HepG2 (cell line): ENCODE measurements at regions not wholly inside any gene's neighbourhood (a gene's known extent, or its start where the extent isn't known, plus 50 kb on each side); places are given as distances from the start of the nearest gene placed in this dataset.

ENCODE experiments used
- GATA4 ChIP-seq: sonication (generic); IDR thresholded peaks from 2 replicates; pipeline ENCODE4 v1.6.1; 2016; ENCODE audit warnings: antibody characterized with exemption, low read depth, borderline replicate concordance
- ZBTB8A ChIP-seq: sonication (generic); formaldehyde crosslinking; IDR thresholded peaks from 2 replicates; pipeline ENCODE4 v1.4.0; 2020; ENCODE audit warnings: mild to moderate bottlenecking, low read depth, missing genetic modification reagents, borderline replicate concordance
- ZNF768 ChIP-seq: sonication (generic); formaldehyde crosslinking; IDR thresholded peaks from 2 replicates; pipeline ENCODE4 v1.4.0; 2020; ENCODE audit warnings: missing genetic modification reagents
- ZSCAN5A ChIP-seq: sonication (generic); formaldehyde crosslinking; IDR thresholded peaks from 2 replicates; pipeline ENCODE4 v1.8.0; 2022; ENCODE audit warnings: mild to moderate bottlenecking, missing genetic modification reagents, borderline replicate concordance
- TF ChIP-seq, protein P1 (sequence below): sonication (generic); formaldehyde crosslinking; IDR thresholded peaks from 2 replicates; pipeline ENCODE4 v1.4.0; 2020; ENCODE audit warnings: mild to moderate bottlenecking, missing genetic modification reagents
- TF ChIP-seq, protein P2 (sequence below): sonication (generic); formaldehyde crosslinking; IDR thresholded peaks from 2 replicates; pipeline ENCODE4 v1.9.0; 2021; ENCODE audit warnings: missing genetic modification reagents, borderline replicate concordance

- TF ChIP-seq ZSCAN5A (no peak), ZNF768 (CRISPR knock-in tag) (no peak), GATA4 (no peak), ZBTB8A (CRISPR knock-in tag) (no peak)
- TF ChIP-seq, protein P1, sequence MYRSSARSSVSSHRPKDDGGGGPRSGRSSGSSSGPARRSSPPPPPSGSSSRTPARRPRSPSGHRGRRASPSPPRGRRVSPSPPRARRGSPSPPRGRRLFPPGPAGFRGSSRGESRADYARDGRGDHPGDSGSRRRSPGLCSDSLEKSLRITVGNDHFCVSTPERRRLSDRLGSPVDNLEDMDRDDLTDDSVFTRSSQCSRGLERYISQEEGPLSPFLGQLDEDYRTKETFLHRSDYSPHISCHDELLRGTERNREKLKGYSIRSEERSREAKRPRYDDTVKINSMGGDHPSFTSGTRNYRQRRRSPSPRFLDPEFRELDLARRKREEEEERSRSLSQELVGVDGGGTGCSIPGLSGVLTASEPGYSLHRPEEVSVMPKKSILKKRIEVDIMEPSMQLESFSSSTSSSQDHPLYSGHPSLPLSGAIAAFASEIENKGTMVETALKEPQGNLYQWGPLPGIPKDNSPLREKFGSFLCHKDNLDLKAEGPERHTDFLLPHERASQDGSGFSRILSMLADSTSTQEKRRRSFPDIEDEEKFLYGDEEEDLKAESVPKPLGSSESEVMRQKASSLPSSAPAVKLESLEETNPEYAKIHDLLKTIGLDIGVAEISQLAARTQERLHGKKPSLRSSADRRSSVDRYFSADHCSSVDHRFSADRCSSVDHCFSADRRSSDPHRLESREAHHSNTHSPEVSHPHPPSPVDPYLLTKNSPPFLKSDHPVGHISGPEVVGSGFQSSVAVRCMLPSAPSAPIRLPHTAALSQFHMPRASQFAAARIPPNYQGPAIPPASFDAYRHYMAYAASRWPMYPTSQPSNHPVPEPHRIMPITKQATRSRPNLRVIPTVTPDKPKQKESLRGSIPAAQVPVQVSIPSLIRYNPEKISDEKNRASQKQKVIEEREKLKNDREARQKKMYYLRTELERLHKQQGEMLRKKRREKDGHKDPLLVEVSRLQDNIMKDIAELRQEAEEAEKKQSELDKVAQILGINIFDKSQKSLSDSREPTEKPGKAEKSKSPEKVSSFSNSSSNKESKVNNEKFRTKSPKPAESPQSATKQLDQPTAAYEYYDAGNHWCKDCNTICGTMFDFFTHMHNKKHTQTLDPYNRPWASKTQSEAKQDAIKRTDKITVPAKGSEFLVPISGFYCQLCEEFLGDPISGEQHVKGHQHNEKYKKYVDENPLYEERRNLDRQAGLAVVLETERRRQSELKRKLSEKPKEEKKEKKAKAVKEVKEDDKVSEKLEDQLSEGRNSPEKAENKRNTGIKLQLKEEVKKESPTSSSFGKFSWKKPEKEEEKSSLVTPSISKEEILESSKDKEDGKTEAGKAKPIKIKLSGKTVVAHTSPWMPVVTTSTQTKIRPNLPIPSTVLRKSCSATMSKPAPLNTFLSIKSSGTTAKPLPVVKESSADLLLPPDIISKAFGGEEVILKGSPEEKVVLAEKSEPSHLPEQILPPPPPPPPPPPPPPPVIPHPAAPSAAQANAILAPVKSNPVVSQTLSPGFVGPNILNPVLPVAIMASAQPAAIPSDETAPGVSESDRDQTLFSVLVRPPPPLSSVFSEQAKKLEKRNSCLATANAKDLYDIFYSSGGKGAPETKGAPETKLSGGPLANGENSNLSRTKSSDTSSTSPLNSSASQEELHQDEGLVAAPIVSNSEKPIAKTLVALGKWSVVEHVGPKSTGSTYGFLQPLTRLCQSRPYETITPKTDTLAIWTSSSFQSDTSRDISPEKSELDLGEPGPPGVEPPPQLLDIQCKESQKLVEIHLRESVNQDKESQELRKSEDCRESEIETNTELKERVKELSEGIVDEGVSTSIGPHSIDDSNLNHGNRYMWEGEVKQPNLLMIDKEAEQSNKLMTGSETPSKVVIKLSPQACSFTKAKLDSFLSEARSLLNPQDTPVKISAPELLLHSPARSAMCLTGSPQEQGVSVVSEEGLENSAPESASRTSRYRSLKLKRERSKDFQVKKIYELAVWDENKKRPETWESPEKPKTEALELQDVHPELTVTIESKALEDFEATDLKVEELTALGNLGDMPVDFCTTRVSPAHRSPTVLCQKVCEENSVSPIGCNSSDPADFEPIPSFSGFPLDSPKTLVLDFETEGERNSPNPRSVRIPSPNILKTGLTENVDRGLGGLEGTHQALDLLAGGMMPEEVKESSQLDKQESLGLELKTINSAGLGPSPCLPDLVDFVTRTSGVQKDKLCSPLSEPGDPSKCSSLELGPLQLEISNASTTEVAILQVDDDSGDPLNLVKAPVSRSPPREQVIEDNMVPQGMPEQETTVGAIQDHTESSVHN (CRISPR knock-in tag), result no peak
- TF ChIP-seq, protein P2, sequence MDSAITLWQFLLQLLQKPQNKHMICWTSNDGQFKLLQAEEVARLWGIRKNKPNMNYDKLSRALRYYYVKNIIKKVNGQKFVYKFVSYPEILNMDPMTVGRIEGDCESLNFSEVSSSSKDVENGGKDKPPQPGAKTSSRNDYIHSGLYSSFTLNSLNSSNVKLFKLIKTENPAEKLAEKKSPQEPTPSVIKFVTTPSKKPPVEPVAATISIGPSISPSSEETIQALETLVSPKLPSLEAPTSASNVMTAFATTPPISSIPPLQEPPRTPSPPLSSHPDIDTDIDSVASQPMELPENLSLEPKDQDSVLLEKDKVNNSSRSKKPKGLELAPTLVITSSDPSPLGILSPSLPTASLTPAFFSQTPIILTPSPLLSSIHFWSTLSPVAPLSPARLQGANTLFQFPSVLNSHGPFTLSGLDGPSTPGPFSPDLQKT (CRISPR knock-in tag), result no peak
Observed at GRCh38 chr1:114319418-114319817, 165.7 kb upstream of the SYT6 start (continued).
